H9 (cell line): ENCODE measurements at regions not wholly inside any gene's neighbourhood (a gene's known extent, or its start where the extent isn't known, plus 50 kb on each side); places are given as distances from the start of the nearest gene placed in this dataset.

ENCODE experiments used
- DNase-seq: peaks from one replicate; pipeline ENCODE4 v3.0.0-alpha.2; 2017
- H2AFZ ChIP-seq: one replicate; pipeline ENCODE4 v1.6.1; 2013; ENCODE audit warnings: mild to moderate bottlenecking, low read length, control low read depth, moderate library complexity
- H2AK5ac ChIP-seq: 2 replicates; pipeline ENCODE4 v1.6.1; 2013; ENCODE audit warnings: low read length, control low read depth, mixed read lengths; ENCODE audit not compliant: insufficient read length
- H2BK120ac ChIP-seq: one replicate; pipeline ENCODE4 v1.6.1; 2013; ENCODE audit warnings: low read depth, mild to moderate bottlenecking, low read length, control low read depth, inconsistent platforms; ENCODE audit not compliant: poor library complexity, severe bottlenecking
- H2BK12ac ChIP-seq: 2 replicates; pipeline ENCODE4 v1.6.1; 2013; ENCODE audit warnings: low read length, control low read depth, mixed read lengths, low read depth; ENCODE audit not compliant: insufficient read length
- H2BK15ac ChIP-seq: 2 replicates; pipeline ENCODE4 v1.6.1; 2013; ENCODE audit warnings: low read depth, low read length, control low read depth
- H2BK20ac ChIP-seq: one replicate; pipeline ENCODE4 v1.6.1; 2013; ENCODE audit warnings: low read depth, mild to moderate bottlenecking, low read length, control low read depth, inconsistent platforms; ENCODE audit not compliant: poor library complexity, severe bottlenecking
- H2BK5ac ChIP-seq: 2 replicates; pipeline ENCODE4 v1.6.1; 2013; ENCODE audit warnings: low read length, control low read depth, mixed read lengths; ENCODE audit not compliant: insufficient read length
- H3K14ac ChIP-seq: 2 replicates; pipeline ENCODE4 v1.6.1; 2013; ENCODE audit warnings: low read length, control low read depth; ENCODE audit not compliant: insufficient read depth
- H3K18ac ChIP-seq: 2 replicates; pipeline ENCODE4 v1.6.1; 2013; ENCODE audit warnings: low read depth, mild to moderate bottlenecking, mixed read lengths, low read length, control low read depth; ENCODE audit not compliant: insufficient read length
- H3K23ac ChIP-seq: 2 replicates; pipeline ENCODE4 v1.6.1; 2013; ENCODE audit warnings: low read length, control low read depth, mixed read lengths, low read depth; ENCODE audit not compliant: insufficient read length
- H3K23me2 ChIP-seq: 2 replicates; pipeline ENCODE4 v1.6.1; 2013; ENCODE audit warnings: low read depth, mild to moderate bottlenecking, mixed read lengths, low read length, control low read depth; ENCODE audit not compliant: insufficient read length, poor library complexity, severe bottlenecking
- H3K27ac ChIP-seq: 2 replicates; pipeline ENCODE4 v1.5.1; 2013; ENCODE audit warnings: low read length, control low read depth, mixed read lengths, low read depth; ENCODE audit not compliant: insufficient read length
- H3K27me3 ChIP-seq: 2 replicates; pipeline ENCODE4 v1.6.1; 2013; ENCODE audit warnings: low read length, control low read depth, inconsistent platforms; ENCODE audit not compliant: insufficient read depth
- H3K4ac ChIP-seq: 2 replicates; pipeline ENCODE4 v1.6.1; 2013; ENCODE audit warnings: low read depth, mild to moderate bottlenecking, control low read depth, inconsistent platforms, low read length, moderate library complexity
- H3K4me1 ChIP-seq: 2 replicates; pipeline ENCODE4 v1.6.1; 2013; ENCODE audit warnings: low read length, control low read depth, inconsistent platforms; ENCODE audit not compliant: insufficient read depth
- H3K4me2 ChIP-seq: 2 replicates; pipeline ENCODE4 v1.6.1; 2013; ENCODE audit warnings: low read length, control low read depth, mixed read lengths; ENCODE audit not compliant: insufficient read length, insufficient read depth
- H3K56ac ChIP-seq: 2 replicates; pipeline ENCODE4 v1.6.1; 2013; ENCODE audit warnings: low read depth, mild to moderate bottlenecking, mixed read lengths, low read length, control low read depth; ENCODE audit not compliant: insufficient read length
- H3K79me1 ChIP-seq: 2 replicates; pipeline ENCODE4 v1.6.1; 2013; ENCODE audit warnings: low read depth, mild to moderate bottlenecking, moderate library complexity, low read length, control low read depth, inconsistent platforms; ENCODE audit not compliant: insufficient read depth, poor library complexity, severe bottlenecking
- H3K79me2 ChIP-seq: 2 replicates; pipeline ENCODE4 v1.6.1; 2013; ENCODE audit warnings: low read length, control low read depth, inconsistent platforms; ENCODE audit not compliant: insufficient read depth
- H3K9ac ChIP-seq: 2 replicates; pipeline ENCODE4 v1.6.1; 2013; ENCODE audit warnings: low read length, control low read depth, mixed read lengths; ENCODE audit not compliant: insufficient read length; ENCODE audit errors: extremely low read depth
- H3K9me3 ChIP-seq: one replicate; pipeline ENCODE4 v1.6.1; 2013; ENCODE audit warnings: low read depth, low read length, inconsistent platforms; ENCODE audit not compliant: control insufficient read depth
- H3T11ph ChIP-seq: one replicate; pipeline ENCODE4 v1.6.1; 2013; ENCODE audit warnings: mild to moderate bottlenecking, low read length, control low read depth, inconsistent platforms
- H4K20me1 ChIP-seq: one replicate; pipeline ENCODE4 v1.6.1; 2013; ENCODE audit not compliant: control insufficient read depth, insufficient read length, insufficient read depth
- H4K5ac ChIP-seq: 2 replicates; pipeline ENCODE4 v1.6.1; 2013; ENCODE audit warnings: low read depth, mild to moderate bottlenecking, mixed read lengths, low read length, control low read depth; ENCODE audit not compliant: insufficient read length
- H4K8ac ChIP-seq: replicated peaks from 2 replicates; pipeline ENCODE4 v1.6.1; 2013; ENCODE audit warnings: low read length, control low read depth, mixed read lengths, low read depth; ENCODE audit not compliant: insufficient read length
- H4K91ac ChIP-seq: 2 replicates; pipeline ENCODE4 v1.6.1; 2013; ENCODE audit warnings: low read depth, mild to moderate bottlenecking, moderate library complexity, mixed read lengths, low read length, control low read depth; ENCODE audit not compliant: insufficient read length
- H3K27ac Mint-ChIP-seq, 3 experiments: 2 replicates in 2 of 3; 3 replicates in 1 of 3; pipeline ENCODE4 v1.8.0; 2020 to 2021; ENCODE audit warnings: mixed read lengths in 3 of 3, mild to moderate bottlenecking in 1 of 3, moderate library complexity in 1 of 3
- H3K27me3 Mint-ChIP-seq: 2 replicates; pipeline ENCODE4 v1.8.0; 2021; ENCODE audit warnings: low read depth, mild to moderate bottlenecking, moderate library complexity, mixed read lengths
- H3K36me3 Mint-ChIP-seq, 3 experiments: 2 replicates in 2 of 3; 3 replicates in 1 of 3; pipeline ENCODE4 v1.8.0; 2020 to 2021; ENCODE audit warnings: low read depth in 3 of 3, mixed read lengths in 3 of 3; ENCODE audit not compliant: insufficient read depth in 1 of 3
- H3K4me1 Mint-ChIP-seq, 2 experiments: 2 replicates each; pipeline ENCODE4 v1.8.0; 2020; ENCODE audit warnings: mixed read lengths in 2 of 2
- H3K4me3 Mint-ChIP-seq, 2 experiments: 2 replicates in 1 of 2; 3 replicates in 1 of 2; pipeline ENCODE4 v1.8.0; 2020 to 2021; ENCODE audit warnings: mild to moderate bottlenecking in 2 of 2, mixed read lengths in 2 of 2, moderate library complexity in 1 of 2
- H3K9me3 Mint-ChIP-seq, 2 experiments: 2 replicates in 1 of 2; 3 replicates in 1 of 2; pipeline ENCODE4 v1.8.0; 2020; ENCODE audit warnings: mild to moderate bottlenecking in 2 of 2, mixed read lengths in 2 of 2, moderate library complexity in 1 of 2
- CTCF ChIP-seq: fragments of 200-600 bp; sonication (generic); conservative IDR thresholded peaks from 3 replicates; pipeline ENCODE4 v1.8.0; 2021; ENCODE audit warnings: antibody characterized with exemption, mild to moderate bottlenecking
- WGBS: extraction: QIAGEN DNeasy Blood & Tissue Kit; methylation state at CpG from one replicate; pipeline ENCODE4 v1.1.7; 2013; ENCODE audit warnings: missing lambda C conversion rate, low lambda C conversion rate, mixed read lengths; ENCODE audit not compliant: insufficient read length; ENCODE audit errors: extremely low coverage; 5-methylcytosine and 5-hydroxymethylcytosine counted together

GRCh38 chr7:15832996-15833395 is 146.5 kb upstream of the MEOX2 start:
- H3K27ac ChIP-seq: no peak overlapping the region
- peaks cover 14 to 32% of the 10 kb centered on the region in 2 experiments for H3K4me1 Mint-ChIP-seq
- no peak for TF ChIP-seq CTCF
- H3K4ac ChIP-seq: no peak overlapping the region
- H4K5ac ChIP-seq: no peak overlapping the region
- no CpG with 5 or more reads among the region's 1 CpG for WGBS
- H3K9me3 Mint-ChIP-seq: no peaks in the 10 kb centered on the region
- no peak overlapping the region for H2BK15ac ChIP-seq
- H2BK12ac ChIP-seq: no peak overlapping the region
- H3K79me2 ChIP-seq: no peaks in the 10 kb centered on the region
- DNase-seq: no peak
- no peak overlapping the region for H3K9ac ChIP-seq
- no peak overlapping the region for H4K91ac ChIP-seq
- H3K4me3 Mint-ChIP-seq: no peak overlapping the region
- H3K27me3 Mint-ChIP-seq: no peaks in the 10 kb centered on the region
- no peak overlapping the region for H2AK5ac ChIP-seq
- H3K18ac ChIP-seq: no peak overlapping the region
- no peak overlapping the region for H3K27ac Mint-ChIP-seq
- H3K36me3 Mint-ChIP-seq: no peaks in the 10 kb centered on the region
- H3K4me1 ChIP-seq: no peaks in the 10 kb centered on the region
- no peak overlapping the region for H2AFZ ChIP-seq
- no peaks in the 10 kb centered on the region for H3K79me1 ChIP-seq
- no peaks in the 10 kb centered on the region for H4K20me1 ChIP-seq
- H2BK120ac ChIP-seq: no peak overlapping the region
- no peak overlapping the region for H2BK5ac ChIP-seq
- no peaks in the 10 kb centered on the region for H3K9me3 ChIP-seq
- H2BK20ac ChIP-seq: no peak overlapping the region
- no peak overlapping the region for H3K23ac ChIP-seq
- no peaks in the 10 kb centered on the region for H3K23me2 ChIP-seq
- no peak overlapping the region for H3T11ph ChIP-seq
- no peaks in the 10 kb centered on the region for H3K27me3 ChIP-seq
- H4K8ac ChIP-seq: no peak overlapping the region
- H3K4me2 ChIP-seq: no peak overlapping the region
- H3K56ac ChIP-seq: no peak overlapping the region
- no peak overlapping the region for H3K14ac ChIP-seq
